ENCODE measurements at regions not wholly inside any gene's neighbourhood (a gene's known extent, or its start where the extent isn't known, plus 50 kb on each side); places are given as distances from the start of the nearest gene placed in this dataset.

DNA sequence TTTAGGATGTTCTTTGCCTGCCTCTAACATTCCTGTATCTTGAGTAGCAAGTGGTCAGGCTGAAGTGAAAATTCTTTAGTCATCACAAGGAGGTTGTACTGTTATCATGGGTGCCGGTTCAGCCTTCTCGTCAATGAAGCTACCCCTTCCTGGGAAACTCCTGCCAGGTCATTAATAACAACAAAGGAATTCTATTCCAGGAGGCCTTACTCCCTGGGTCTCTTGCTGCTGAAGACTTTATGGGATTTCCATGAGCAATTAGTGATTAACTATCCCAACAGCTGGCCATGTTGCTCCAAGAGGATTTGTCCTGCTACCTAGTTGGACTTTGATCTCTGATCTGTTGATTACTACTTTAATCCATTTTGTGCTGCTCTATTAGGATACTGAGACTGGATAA is 62.7 kb upstream of the ELOVL5 start:
- TF ChIP-seq CTCF (IDR thresholded peaks at IDR 0.05), result no peak
- no peak for TF ChIP-seq POLR2A (IDR thresholded peaks at IDR 0.05)

All from lower leg skin (tissue), 3 donors.